K562 (cell line): ENCODE measurements at regions not wholly inside any gene's neighbourhood (a gene's known extent, or its start where the extent isn't known, plus 50 kb on each side); places are given as distances from the start of the nearest gene placed in this dataset.

Source experiments
- ATAC-seq: fragments of 200-7000 bp; cut with Tn5 transposase; 3 replicates; pipeline ENCODE4 v1.9.1; 2020; ENCODE audit warnings: moderate library complexity
- BruUV-seq: library from RNA; stranded (reverse); fragments of 400-500 nt; replicated peaks from 2 replicates; lab custom pipeline; 2021; lab: Mats Ljungman, UMichigan
- CTCF ChIA-PET: fragments of 300-600 bp; formaldehyde crosslinking; extraction: SDS; loops from one replicate; lab custom pipeline; 2021; ENCODE audit warnings: low intra/inter-chr PET ratio; lab: Yijun Ruan, JAX
- POLR2A ChIA-PET: fragments of 300-600, 350-650 bp; sonication (Branson Sonifier 250); formaldehyde crosslinking; extraction: SDS; loops from one replicate; lab custom pipeline; 2021; ENCODE audit warnings: antibody characterized with exemption, inconsistent platforms; lab: Yijun Ruan, JAX
- DNase-seq, 4 experiments: peaks; one replicate each; pipeline versions ENCODE4 v3.0.0 to v3.0.0-alpha.2; 2011 to 2018; ENCODE audit warnings: low spot score in 3 of 4, mixed read lengths in 3 of 4; ENCODE audit errors: extremely low read depth in 1 of 4
- FAIRE-seq: peaks from 2 replicates; lab custom pipeline; 2011; peaks lifted over from hg19 to GRCh38; lab: Jason Lieb, UNC
- H2AFZ ChIP-seq: 2 replicates; pipeline ENCODE4 v1.6.0; 2011; ENCODE audit warnings: low read depth, low read length, control low read depth, inconsistent platforms
- H3K27ac ChIP-seq: fragments of 200-600 bp; 3 replicates; pipeline ENCODE4 v1.8.0; 2011; ENCODE audit warnings: low read depth, mild to moderate bottlenecking, control low read depth, inconsistent platforms, low read length, moderate library complexity, mixed read lengths; ENCODE audit errors: extremely low read depth
- H3K27me3 ChIP-seq, 2 experiments: fragments of 300-600 bp in 1 of 2; 2 replicates in 1 of 2; 3 replicates in 1 of 2; pipeline versions ENCODE4 v1.6.0 to v1.8.0; 2011; ENCODE audit warnings: inconsistent platforms in 2 of 2, low read length in 2 of 2, mild to moderate bottlenecking in 1 of 2, mixed read lengths in 1 of 2, moderate library complexity in 1 of 2; ENCODE audit not compliant: control insufficient read depth in 2 of 2, insufficient read depth in 2 of 2
- H3K36me3 ChIP-seq: fragments of 300-600 bp; 3 replicates; pipeline ENCODE4 v1.8.0; 2011; ENCODE audit warnings: mild to moderate bottlenecking, low read length, inconsistent platforms; ENCODE audit not compliant: control insufficient read depth, insufficient read depth
- H3K4me1 ChIP-seq, 2 experiments: fragments of 200-600 bp in 1 of 2; replicated peaks in 1 of 2; 2 replicates in 1 of 2; 3 replicates in 1 of 2; pipeline versions ENCODE4 v1.5.1 to v1.8.0; 2011; ENCODE audit warnings: inconsistent platforms in 2 of 2, low read length in 2 of 2, mild to moderate bottlenecking in 1 of 2, mixed read lengths in 1 of 2, moderate library complexity in 1 of 2; ENCODE audit not compliant: control insufficient read depth in 2 of 2, insufficient read depth in 2 of 2
- H3K4me2 ChIP-seq: 2 replicates; pipeline ENCODE4 v1.6.1; 2011; ENCODE audit warnings: low read length, control low read depth, inconsistent platforms, mixed read lengths; ENCODE audit not compliant: insufficient read depth
- H3K4me3 ChIP-seq: fragments of 200-600 bp; sonication (generic), shearing (Covaris generic); 2 replicates; pipeline ENCODE4 v1.5.1; 2016; ENCODE audit warnings: control low read depth, inconsistent platforms
- H3K79me2 ChIP-seq: fragments of 200-600 bp; 3 replicates; pipeline ENCODE4 v1.8.0; 2011; ENCODE audit warnings: low read length, inconsistent platforms; ENCODE audit not compliant: control insufficient read depth, insufficient read depth
- H3K9ac ChIP-seq, 2 experiments: 2 replicates each; pipeline versions ENCODE4 v1.6.0 to v1.6.1; 2011; ENCODE audit warnings: low read depth in 2 of 2, low read length in 2 of 2, control low read depth in 1 of 2, inconsistent platforms in 1 of 2, mild to moderate bottlenecking in 1 of 2, mixed read lengths in 1 of 2; ENCODE audit not compliant: insufficient read depth in 1 of 2
- H3K9me1 ChIP-seq: one replicate; pipeline ENCODE4 v1.6.0; 2011; ENCODE audit warnings: inconsistent platforms, mild to moderate bottlenecking, low read length, moderate library complexity; ENCODE audit not compliant: control insufficient read depth, insufficient read depth
- H3K9me3 ChIP-seq: replicated peaks from 2 replicates; pipeline ENCODE4 v1.5.1; 2011; ENCODE audit warnings: low read depth, low read length, inconsistent platforms; ENCODE audit not compliant: control insufficient read depth, insufficient read depth
- H4K20me1 ChIP-seq: replicated peaks from 2 replicates; pipeline ENCODE4 v1.6.1; 2011; ENCODE audit warnings: low read length, inconsistent platforms, mixed read lengths; ENCODE audit not compliant: control insufficient read depth, insufficient read depth
- CBFA2T3 ChIP-seq: fragments of 450-650 bp; IDR thresholded peaks from 2 replicates; pipeline ENCODE4 v1.6.1; 2017
- CC2D1A ChIP-seq: fragments of 450-650 bp; IDR thresholded peaks from 2 replicates; pipeline ENCODE4 v1.6.1; 2017; ENCODE audit warnings: mild to moderate bottlenecking
- CTBP1 ChIP-seq: fragments of 450-650 bp; IDR thresholded peaks from 2 replicates; pipeline ENCODE4 v1.6.1; 2016; ENCODE audit warnings: borderline replicate concordance
- DACH1 ChIP-seq: fragments of 450-650 bp; IDR thresholded peaks from 2 replicates; pipeline ENCODE4 v1.6.1; 2018; ENCODE audit not compliant: partially characterized antibody
- ILK ChIP-seq: fragments of 450-650 bp; IDR thresholded peaks from 2 replicates; pipeline ENCODE4 v1.6.1; 2016; ENCODE audit warnings: missing genetic modification characterization, low read depth, mild to moderate bottlenecking, missing compliant biosample characterization, moderate library complexity, borderline replicate concordance
- NCOA4 ChIP-seq: fragments of 450-650 bp; IDR thresholded peaks from 2 replicates; pipeline ENCODE4 v1.6.1; 2018; ENCODE audit warnings: mild to moderate bottlenecking; ENCODE audit not compliant: partially characterized antibody
- NR2C1 ChIP-seq, 2 experiments: fragments of 450-650 bp; IDR thresholded peaks; 2 replicates each; pipeline ENCODE4 v1.6.1; 2017; ENCODE audit warnings: mild to moderate bottlenecking in 2 of 2, antibody characterized with exemption in 1 of 2, inconsistent platforms in 1 of 2, missing compliant biosample characterization in 1 of 2, missing genetic modification characterization in 1 of 2
- PTBP1 ChIP-seq: fragments of 200-400 bp; formaldehyde crosslinking; IDR thresholded peaks from 2 replicates; pipeline ENCODE4 v1.6.1; 2017; ENCODE audit warnings: low read depth, low read length
- RAD21 ChIP-seq, 2 experiments: fragments of 250-450 bp in 1 of 2; fragments of 450-650 bp in 1 of 2; sonication (Bioruptor Pico) in 1 of 2; formaldehyde crosslinking in 1 of 2; IDR thresholded peaks in 1 of 2; conservative IDR thresholded peaks in 1 of 2; 2 replicates each; pipeline versions ENCODE4 v1.4.0 to v1.8.0; 2020 to 2022; ENCODE audit warnings: mild to moderate bottlenecking in 2 of 2, moderate library complexity in 1 of 2
- RBM17 ChIP-seq: fragments of 200-400 bp; formaldehyde crosslinking; IDR thresholded peaks from 2 replicates; pipeline ENCODE4 v1.6.1; 2017; ENCODE audit warnings: low read depth, mild to moderate bottlenecking, low read length, borderline replicate concordance
- RBM22 ChIP-seq: fragments of 200-400 bp; formaldehyde crosslinking; IDR thresholded peaks from 2 replicates; pipeline ENCODE4 v1.6.1; 2018; ENCODE audit warnings: low read length, low read depth; ENCODE audit not compliant: poor library complexity, severe bottlenecking
- SAFB2 ChIP-seq: fragments of 200-400 bp; formaldehyde crosslinking; IDR thresholded peaks from 2 replicates; pipeline ENCODE4 v1.6.1; 2018; ENCODE audit warnings: borderline replicate concordance, low read length, low read depth, moderate library complexity; ENCODE audit not compliant: severe bottlenecking
- SPI1 ChIP-seq: IDR thresholded peaks from 2 replicates; pipeline ENCODE4 v1.6.1; 2011; ENCODE audit warnings: low read depth, low read length, control low read depth, borderline replicate concordance
- U2AF2 ChIP-seq: fragments of 200-400 bp; formaldehyde crosslinking; optimal IDR thresholded peaks from 2 replicates; pipeline ENCODE3; 2017; ENCODE audit warnings: low read depth, mild to moderate bottlenecking, low read length
- ZNF134 ChIP-seq: fragments of 250-450 bp; sonication (Bioruptor Pico); conservative IDR thresholded peaks from 2 replicates; pipeline ENCODE4 v1.4.0; 2020
- ZNF316 ChIP-seq: fragments of 450-650 bp; IDR thresholded peaks from 2 replicates; pipeline ENCODE4 v1.6.1; 2016
- WGBS: fragments of 100-300 bp; shearing (Covaris generic); methylation state at CpG from one replicate; pipeline ENCODE4 v1.1.6; 2016; ENCODE audit warnings: low coverage, mixed read lengths; ENCODE audit not compliant: insufficient coverage; ENCODE audit errors: missing lambda C conversion rate; 5-methylcytosine and 5-hydroxymethylcytosine counted together
- in situ Hi-C: fragments of 300-500 bp; cut with MboI; formaldehyde crosslinking; loops from 4 replicates; pipeline ENCODE4 v1.15.0; 2018; ENCODE audit warnings: inconsistent platforms, mixed read lengths
- intact Hi-C: fragments of 100-400 bp; cut with micrococcal nuclease; formaldehyde crosslinking; loops from 2 replicates; pipeline ENCODE4 v1.14.2; 2022
- TF ChIP-seq, protein P1 (sequence below): fragments of 450-650 bp; IDR thresholded peaks from 2 replicates; pipeline ENCODE4 v1.6.1; 2017; ENCODE audit warnings: antibody characterized with exemption
- TF ChIP-seq, protein P2 (sequence below): IDR thresholded peaks from 2 replicates; pipeline ENCODE4 v1.6.1; 2011; ENCODE audit warnings: borderline replicate concordance, low read depth, mild to moderate bottlenecking, moderate library complexity, low read length; ENCODE audit not compliant: insufficient read depth, poor library complexity, severe bottlenecking

DNA sequence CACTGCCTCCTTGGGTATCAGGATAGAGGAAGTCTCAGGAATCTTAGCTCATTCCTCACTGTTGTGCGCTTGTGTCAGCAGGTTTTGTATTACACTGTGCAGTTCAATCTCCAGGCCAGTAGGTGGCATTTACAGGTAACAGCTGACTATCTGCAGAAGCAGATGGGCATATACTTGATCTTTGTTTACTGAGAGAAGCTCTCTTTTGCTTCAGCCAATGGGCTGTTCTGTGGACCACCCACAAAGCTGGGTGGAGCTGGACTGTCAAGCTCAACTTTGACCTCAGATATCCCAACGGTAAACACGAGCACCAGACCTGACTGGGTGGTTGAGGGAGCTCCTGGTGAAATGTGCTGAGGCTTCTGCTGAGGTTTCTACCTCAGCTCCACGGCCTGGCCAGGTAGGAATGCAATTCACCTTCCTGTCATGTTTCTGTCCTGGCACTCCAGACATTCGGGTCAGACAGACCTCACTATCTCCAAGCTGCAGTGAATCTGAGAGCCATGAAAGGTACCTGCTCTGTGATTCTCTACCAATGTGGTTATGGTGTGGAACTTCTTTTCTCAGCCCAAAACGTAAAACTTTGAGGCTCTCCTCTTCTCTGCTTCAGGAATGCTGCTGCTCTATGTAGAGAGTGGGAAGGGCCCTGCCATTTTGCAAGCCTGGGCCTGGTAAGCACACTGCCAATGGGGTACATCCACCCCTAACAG is 167.9 kb upstream of the ACTBL2 start:
- FAIRE-seq = peak; percentile 91
- in situ Hi-C loops = no loop called here
- TF ChIP-seq RAD21 (CRISPR knock-in tag; conservative IDR thresholded peaks at IDR 0.05 in 1 of 2, IDR thresholded peaks at IDR 0.05 in 1 of 2) (peak; percentile 43 to 78), ZNF134 (no peak), SPI1 (0 out of 2 replicates have a peak, but pooled peaks have one; percentile 3), ILK (tag) (no peak), PTBP1 (no peak), DACH1 (peak; percentile 76), RBM22 (no peak), SAFB2 (no peak), ZNF316 (0 out of 2 replicates have a peak, but pooled peaks have one; percentile 5), CTBP1 (0 out of 2 replicates have a peak, but pooled peaks have one; percentile 16), NCOA4 (no peak), RBM17 (no peak), CC2D1A (no peak), U2AF2 (no peak), CBFA2T3 (peak; percentile 41; the same call in 1 of the 2 replicates), NR2C1 (IDR thresholded peaks at IDR 0.05) (peak; percentile 85), NR2C1 (tag; IDR thresholded peaks at IDR 0.05) (peak; percentile 89)
- TF ChIP-seq, protein P1, sequence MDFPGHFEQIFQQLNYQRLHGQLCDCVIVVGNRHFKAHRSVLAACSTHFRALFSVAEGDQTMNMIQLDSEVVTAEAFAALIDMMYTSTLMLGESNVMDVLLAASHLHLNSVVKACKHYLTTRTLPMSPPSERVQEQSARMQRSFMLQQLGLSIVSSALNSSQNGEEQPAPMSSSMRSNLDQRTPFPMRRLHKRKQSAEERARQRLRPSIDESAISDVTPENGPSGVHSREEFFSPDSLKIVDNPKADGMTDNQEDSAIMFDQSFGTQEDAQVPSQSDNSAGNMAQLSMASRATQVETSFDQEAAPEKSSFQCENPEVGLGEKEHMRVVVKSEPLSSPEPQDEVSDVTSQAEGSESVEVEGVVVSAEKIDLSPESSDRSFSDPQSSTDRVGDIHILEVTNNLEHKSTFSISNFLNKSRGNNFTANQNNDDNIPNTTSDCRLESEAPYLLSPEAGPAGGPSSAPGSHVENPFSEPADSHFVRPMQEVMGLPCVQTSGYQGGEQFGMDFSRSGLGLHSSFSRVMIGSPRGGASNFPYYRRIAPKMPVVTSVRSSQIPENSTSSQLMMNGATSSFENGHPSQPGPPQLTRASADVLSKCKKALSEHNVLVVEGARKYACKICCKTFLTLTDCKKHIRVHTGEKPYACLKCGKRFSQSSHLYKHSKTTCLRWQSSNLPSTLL = no peak
- TF ChIP-seq, protein P2, sequence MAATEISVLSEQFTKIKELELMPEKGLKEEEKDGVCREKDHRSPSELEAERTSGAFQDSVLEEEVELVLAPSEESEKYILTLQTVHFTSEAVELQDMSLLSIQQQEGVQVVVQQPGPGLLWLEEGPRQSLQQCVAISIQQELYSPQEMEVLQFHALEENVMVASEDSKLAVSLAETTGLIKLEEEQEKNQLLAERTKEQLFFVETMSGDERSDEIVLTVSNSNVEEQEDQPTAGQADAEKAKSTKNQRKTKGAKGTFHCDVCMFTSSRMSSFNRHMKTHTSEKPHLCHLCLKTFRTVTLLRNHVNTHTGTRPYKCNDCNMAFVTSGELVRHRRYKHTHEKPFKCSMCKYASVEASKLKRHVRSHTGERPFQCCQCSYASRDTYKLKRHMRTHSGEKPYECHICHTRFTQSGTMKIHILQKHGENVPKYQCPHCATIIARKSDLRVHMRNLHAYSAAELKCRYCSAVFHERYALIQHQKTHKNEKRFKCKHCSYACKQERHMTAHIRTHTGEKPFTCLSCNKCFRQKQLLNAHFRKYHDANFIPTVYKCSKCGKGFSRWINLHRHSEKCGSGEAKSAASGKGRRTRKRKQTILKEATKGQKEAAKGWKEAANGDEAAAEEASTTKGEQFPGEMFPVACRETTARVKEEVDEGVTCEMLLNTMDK = no peak

More for the DNA sequence above, 167.9 kb upstream of the ACTBL2 start:
- Histone ChIP-seq H3K27me3 (no peaks in the 10 kb centered on the region), H3K27ac (no peak overlapping the region), H3K4me1 (no peaks in the 10 kb centered on the region), H3K4me3 (no peak overlapping the region), H3K9me1 (no peaks in the 10 kb centered on the region), H2AFZ (peak overlapping the region; percentile 38; the same call in 1 of the 2 replicates), H3K79me2 (no peaks in the 10 kb centered on the region), H3K9me3 (no peaks in the 10 kb centered on the region), H3K36me3 (no peaks in the 10 kb centered on the region), H4K20me1 (no peaks in the 10 kb centered on the region), H3K4me2 (no peak overlapping the region), H3K9ac (peak overlapping the region in 1 of 2 experiments; percentile 13; a peak in 1 of 4 replicates)
- 5% methylated on average over 6 of the region's 6 CpGs for WGBS
- no TSS peak for BruUV-seq
- CTCF ChIA-PET = no interaction called here
- POLR2A ChIA-PET = no interaction called here
- ATAC-seq (peak; percentile 94), DNase-seq (peak; percentile 37 to 64 (median 54))
- intact Hi-C loops = loop anchor here (10.0 kb wide), 2 partner anchors 124 to 356 kb away; no protein-coding TSS in a partner anchor
